ENCODE measurements at regions not wholly inside any gene's neighbourhood (a gene's known extent, or its start where the extent isn't known, plus 50 kb on each side); places are given as distances from the start of the nearest gene placed in this dataset.

GRCh38 chr13:91066745-91067144 lies 280.7 kb upstream of the MIR17HG start:
- H3F3A ChIP-seq (ENCODE audit: control insufficient read depth, insufficient read depth), result no peaks in the 10 kb centered on the region
- no peaks in the 10 kb centered on the region for H3K79me2 ChIP-seq (ENCODE audit: control insufficient read depth, low read length)
- no peaks in the 10 kb centered on the region for H3K27me3 ChIP-seq (ENCODE audit: control insufficient read depth, low read length)
- no peak overlapping the region for H3K27ac ChIP-seq (ENCODE audit: low read depth, low read length)
- TF ChIP-seq EZH2phosphoT487 (IDR thresholded peaks at IDR 0.05; ENCODE audit: borderline replicate concordance, low read length) (no peak), CTCF (IDR thresholded peaks at IDR 0.05; ENCODE audit: low read depth, low read length, poor library complexity, severe bottlenecking) (no peak)
- H4K20me1 ChIP-seq (ENCODE audit: control insufficient read depth, insufficient read depth, low read depth, low read length), result no peaks in the 10 kb centered on the region
- no peak overlapping the region for H3K4me2 ChIP-seq (ENCODE audit: low read length)
- H3K36me3 ChIP-seq (ENCODE audit: control insufficient read depth, low read length), result no peaks in the 10 kb centered on the region
- H3K4me3 ChIP-seq (ENCODE audit: low read length), result no peak overlapping the region
- no peaks in the 10 kb centered on the region for H3K9me2 ChIP-seq (replicated peaks; ENCODE audit: control insufficient read depth, low read length)
- H3K9me3 ChIP-seq (ENCODE audit: control insufficient read depth, insufficient read depth, low read length), result no peaks in the 10 kb centered on the region
- H3K4me1 ChIP-seq (ENCODE audit: control insufficient read depth, low read length), result no peaks in the 10 kb centered on the region

GRCh38 chr13:91072486-91072885 lies 275.0 kb upstream of the MIR17HG start:
- Histone ChIP-seq H3K36me3 (ENCODE audit: control insufficient read depth, low read length) (no peaks in the 10 kb centered on the region), H3K79me2 (ENCODE audit: control insufficient read depth, low read length) (no peaks in the 10 kb centered on the region), H3K4me1 (ENCODE audit: control insufficient read depth, low read length) (no peaks in the 10 kb centered on the region), H3K4me2 (ENCODE audit: low read length) (no peak overlapping the region), H4K20me1 (ENCODE audit: control insufficient read depth, insufficient read depth, low read depth, low read length) (no peaks in the 10 kb centered on the region), H3K9me3 (ENCODE audit: control insufficient read depth, insufficient read depth, low read length) (no peaks in the 10 kb centered on the region), H3K9me2 (replicated peaks; ENCODE audit: control insufficient read depth, low read length) (no peaks in the 10 kb centered on the region), H3K27ac (ENCODE audit: low read depth, low read length) (no peak overlapping the region), H3K27me3 (ENCODE audit: control insufficient read depth, low read length) (no peaks in the 10 kb centered on the region), H3F3A (ENCODE audit: control insufficient read depth, insufficient read depth) (no peaks in the 10 kb centered on the region), H3K4me3 (ENCODE audit: low read length) (no peak overlapping the region)
- TF ChIP-seq EZH2phosphoT487 (IDR thresholded peaks at IDR 0.05; ENCODE audit: borderline replicate concordance, low read length) (no peak), CTCF (IDR thresholded peaks at IDR 0.05; ENCODE audit: low read depth, low read length, poor library complexity, severe bottlenecking) (no peak)

- H3K9me2 ChIP-seq (replicated peaks; ENCODE audit: control insufficient read depth, low read length), result no peaks in the 10 kb centered on the region
- no peak for TF ChIP-seq EZH2phosphoT487 (IDR thresholded peaks at IDR 0.05; ENCODE audit: borderline replicate concordance, low read length)
- TF ChIP-seq CTCF (IDR thresholded peaks at IDR 0.05; ENCODE audit: low read depth, low read length, poor library complexity, severe bottlenecking), result no peak
These were observed 273.4 kb upstream of the MIR17HG start for GRCh38 chr13:91074091-91074490.

GRCh38 chr13:91076830-91077229 lies 270.7 kb upstream of the MIR17HG start:
- H3K4me3 ChIP-seq (ENCODE audit: low read length), result no peak overlapping the region
- no peak overlapping the region for H3K27ac ChIP-seq (ENCODE audit: low read depth, low read length)
- H3K79me2 ChIP-seq (ENCODE audit: control insufficient read depth, low read length), result no peaks in the 10 kb centered on the region

More at GRCh38 chr13:91074091-91074490, 273.4 kb upstream of the MIR17HG start:
- Histone ChIP-seq H3K79me2 (ENCODE audit: control insufficient read depth, low read length) (no peaks in the 10 kb centered on the region), H3F3A (ENCODE audit: control insufficient read depth, insufficient read depth) (no peaks in the 10 kb centered on the region), H3K4me1 (ENCODE audit: control insufficient read depth, low read length) (no peaks in the 10 kb centered on the region), H3K36me3 (ENCODE audit: control insufficient read depth, low read length) (no peaks in the 10 kb centered on the region), H3K4me3 (ENCODE audit: low read length) (no peak overlapping the region), H3K27ac (ENCODE audit: low read depth, low read length) (no peak overlapping the region), H3K9me3 (ENCODE audit: control insufficient read depth, insufficient read depth, low read length) (no peaks in the 10 kb centered on the region), H4K20me1 (ENCODE audit: control insufficient read depth, insufficient read depth, low read depth, low read length) (no peaks in the 10 kb centered on the region), H3K27me3 (ENCODE audit: control insufficient read depth, low read length) (no peaks in the 10 kb centered on the region), H3K4me2 (ENCODE audit: low read length) (no peak overlapping the region)

More at GRCh38 chr13:91076830-91077229, 270.7 kb upstream of the MIR17HG start:
- no peaks in the 10 kb centered on the region for H3K9me2 ChIP-seq (replicated peaks; ENCODE audit: control insufficient read depth, low read length)
- H3K36me3 ChIP-seq (ENCODE audit: control insufficient read depth, low read length), result no peaks in the 10 kb centered on the region
- H4K20me1 ChIP-seq (ENCODE audit: control insufficient read depth, insufficient read depth, low read depth, low read length), result no peaks in the 10 kb centered on the region
- H3F3A ChIP-seq (ENCODE audit: control insufficient read depth, insufficient read depth), result no peaks in the 10 kb centered on the region
- H3K27me3 ChIP-seq (ENCODE audit: control insufficient read depth, low read length), result no peaks in the 10 kb centered on the region
- TF ChIP-seq CTCF (IDR thresholded peaks at IDR 0.05; ENCODE audit: low read depth, low read length, poor library complexity, severe bottlenecking) (no peak), EZH2phosphoT487 (IDR thresholded peaks at IDR 0.05; ENCODE audit: borderline replicate concordance, low read length) (no peak)
- H3K4me1 ChIP-seq (ENCODE audit: control insufficient read depth, low read length), result no peaks in the 10 kb centered on the region
- no peaks in the 10 kb centered on the region for H3K9me3 ChIP-seq (ENCODE audit: control insufficient read depth, insufficient read depth, low read length)
- H3K4me2 ChIP-seq (ENCODE audit: low read length), result no peak overlapping the region
